Ishikawa (cell line): ENCODE measurements at regions not wholly inside any gene's neighbourhood (a gene's known extent, or its start where the extent isn't known, plus 50 kb on each side); places are given as distances from the start of the nearest gene placed in this dataset.

Source experiments
- CEBPB ChIP-seq: IDR thresholded peaks from 2 replicates; pipeline ENCODE4 v1.6.1; 2012
- EGR1 ChIP-seq: IDR thresholded peaks from 2 replicates; pipeline ENCODE4 v1.6.1; 2012
- EP300 ChIP-seq: IDR thresholded peaks from 2 replicates; pipeline ENCODE4 v1.6.1; 2012; ENCODE audit warnings: borderline replicate concordance
- FOXM1 ChIP-seq: IDR thresholded peaks from 2 replicates; pipeline ENCODE4 v1.6.1; 2012; ENCODE audit warnings: low read depth, borderline replicate concordance
- MAX ChIP-seq: IDR thresholded peaks from 2 replicates; pipeline ENCODE4 v1.6.1; 2012
- NFIC ChIP-seq: IDR thresholded peaks from 2 replicates; pipeline ENCODE4 v1.6.1; 2012
- RAD21 ChIP-seq: IDR thresholded peaks from 2 replicates; pipeline ENCODE4 v1.6.1; 2012; ENCODE audit warnings: low read depth
- TAF1 ChIP-seq: IDR thresholded peaks from 2 replicates; pipeline ENCODE4 v1.6.1; 2012; ENCODE audit warnings: low read depth, mild to moderate bottlenecking
- TEAD4 ChIP-seq: IDR thresholded peaks from 2 replicates; pipeline ENCODE4 v1.6.1; 2012
- YY1 ChIP-seq: IDR thresholded peaks from 2 replicates; pipeline ENCODE4 v1.6.1; 2012; ENCODE audit warnings: low read depth
- TF ChIP-seq, protein P1 (sequence below): IDR thresholded peaks from 2 replicates; pipeline ENCODE4 v1.6.1; 2012; ENCODE audit warnings: low read depth, mild to moderate bottlenecking

DNA sequence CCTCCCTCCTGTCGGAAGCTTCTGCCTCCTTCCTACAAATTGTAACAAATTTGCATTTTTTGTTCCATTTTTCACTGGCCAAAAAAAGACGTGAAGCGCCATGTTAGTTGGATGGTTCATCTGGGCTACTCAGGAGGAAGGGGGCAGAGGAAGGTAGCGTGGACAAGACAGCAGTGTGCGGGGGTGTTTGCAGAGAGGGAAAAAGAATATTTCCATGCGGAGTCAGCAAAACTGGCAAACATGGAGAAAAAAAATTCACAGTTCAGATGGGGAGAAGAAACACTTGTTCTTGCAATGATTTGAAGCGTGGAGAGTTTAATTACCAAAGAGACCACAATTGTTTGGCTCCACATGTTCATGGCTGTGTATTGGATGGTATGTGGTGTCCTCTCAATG, 138.8 kb upstream of the ERCC4 start:
- TF ChIP-seq RAD21 (no peak), FOXM1 (no peak), EP300 (no peak), TAF1 (no peak), TEAD4 (no peak), EGR1 (no peak), YY1 (no peak), NFIC (no peak), MAX (no peak), CEBPB (no peak)
- TF ChIP-seq, protein P1, sequence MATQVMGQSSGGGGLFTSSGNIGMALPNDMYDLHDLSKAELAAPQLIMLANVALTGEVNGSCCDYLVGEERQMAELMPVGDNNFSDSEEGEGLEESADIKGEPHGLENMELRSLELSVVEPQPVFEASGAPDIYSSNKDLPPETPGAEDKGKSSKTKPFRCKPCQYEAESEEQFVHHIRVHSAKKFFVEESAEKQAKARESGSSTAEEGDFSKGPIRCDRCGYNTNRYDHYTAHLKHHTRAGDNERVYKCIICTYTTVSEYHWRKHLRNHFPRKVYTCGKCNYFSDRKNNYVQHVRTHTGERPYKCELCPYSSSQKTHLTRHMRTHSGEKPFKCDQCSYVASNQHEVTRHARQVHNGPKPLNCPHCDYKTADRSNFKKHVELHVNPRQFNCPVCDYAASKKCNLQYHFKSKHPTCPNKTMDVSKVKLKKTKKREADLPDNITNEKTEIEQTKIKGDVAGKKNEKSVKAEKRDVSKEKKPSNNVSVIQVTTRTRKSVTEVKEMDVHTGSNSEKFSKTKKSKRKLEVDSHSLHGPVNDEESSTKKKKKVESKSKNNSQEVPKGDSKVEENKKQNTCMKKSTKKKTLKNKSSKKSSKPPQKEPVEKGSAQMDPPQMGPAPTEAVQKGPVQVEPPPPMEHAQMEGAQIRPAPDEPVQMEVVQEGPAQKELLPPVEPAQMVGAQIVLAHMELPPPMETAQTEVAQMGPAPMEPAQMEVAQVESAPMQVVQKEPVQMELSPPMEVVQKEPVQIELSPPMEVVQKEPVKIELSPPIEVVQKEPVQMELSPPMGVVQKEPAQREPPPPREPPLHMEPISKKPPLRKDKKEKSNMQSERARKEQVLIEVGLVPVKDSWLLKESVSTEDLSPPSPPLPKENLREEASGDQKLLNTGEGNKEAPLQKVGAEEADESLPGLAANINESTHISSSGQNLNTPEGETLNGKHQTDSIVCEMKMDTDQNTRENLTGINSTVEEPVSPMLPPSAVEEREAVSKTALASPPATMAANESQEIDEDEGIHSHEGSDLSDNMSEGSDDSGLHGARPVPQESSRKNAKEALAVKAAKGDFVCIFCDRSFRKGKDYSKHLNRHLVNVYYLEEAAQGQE, result no peak
